ENCODE measurements at regions not wholly inside any gene's neighbourhood (a gene's known extent, or its start where the extent isn't known, plus 50 kb on each side); places are given as distances from the start of the nearest gene placed in this dataset.

DNA sequence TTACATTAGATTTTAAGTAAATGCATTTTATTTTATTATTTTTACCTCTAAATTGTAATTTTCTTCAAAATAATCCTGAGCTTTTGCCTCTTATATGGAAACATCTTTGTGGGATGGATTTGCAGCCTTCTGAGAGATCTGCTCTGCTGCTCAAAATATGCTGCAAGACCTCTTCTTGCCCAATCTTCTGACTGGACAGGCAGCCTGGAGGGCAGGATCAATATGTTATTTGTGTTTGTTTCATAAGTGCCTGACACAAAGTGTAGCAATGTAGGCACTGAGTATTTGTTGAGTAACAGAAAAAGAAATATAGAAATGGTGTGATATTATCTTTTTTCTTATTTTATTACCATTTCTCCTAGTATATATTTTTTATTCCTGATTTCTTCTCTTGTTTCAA, 1106.9 kb downstream of the TMTC2 start:
- TF ChIP-seq, protein P1, sequence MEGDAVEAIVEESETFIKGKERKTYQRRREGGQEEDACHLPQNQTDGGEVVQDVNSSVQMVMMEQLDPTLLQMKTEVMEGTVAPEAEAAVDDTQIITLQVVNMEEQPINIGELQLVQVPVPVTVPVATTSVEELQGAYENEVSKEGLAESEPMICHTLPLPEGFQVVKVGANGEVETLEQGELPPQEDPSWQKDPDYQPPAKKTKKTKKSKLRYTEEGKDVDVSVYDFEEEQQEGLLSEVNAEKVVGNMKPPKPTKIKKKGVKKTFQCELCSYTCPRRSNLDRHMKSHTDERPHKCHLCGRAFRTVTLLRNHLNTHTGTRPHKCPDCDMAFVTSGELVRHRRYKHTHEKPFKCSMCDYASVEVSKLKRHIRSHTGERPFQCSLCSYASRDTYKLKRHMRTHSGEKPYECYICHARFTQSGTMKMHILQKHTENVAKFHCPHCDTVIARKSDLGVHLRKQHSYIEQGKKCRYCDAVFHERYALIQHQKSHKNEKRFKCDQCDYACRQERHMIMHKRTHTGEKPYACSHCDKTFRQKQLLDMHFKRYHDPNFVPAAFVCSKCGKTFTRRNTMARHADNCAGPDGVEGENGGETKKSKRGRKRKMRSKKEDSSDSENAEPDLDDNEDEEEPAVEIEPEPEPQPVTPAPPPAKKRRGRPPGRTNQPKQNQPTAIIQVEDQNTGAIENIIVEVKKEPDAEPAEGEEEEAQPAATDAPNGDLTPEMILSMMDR (IDR thresholded peaks at IDR 0.05; ENCODE audit: low read length): no peak
- TF ChIP-seq EZH2 (IDR thresholded peaks at IDR 0.05; ENCODE audit: borderline replicate concordance, low read length): no peak
- Histone ChIP-seq H3K4me1 (ENCODE audit: insufficient read depth, low read length, severe bottlenecking) (no peaks in the 10 kb centered on the region), H3K4me2 (ENCODE audit: low read length) (no peak overlapping the region), H3K79me2 (ENCODE audit: insufficient read depth, low read length) (no peaks in the 10 kb centered on the region), H2AFZ (ENCODE audit: low read length) (no peak overlapping the region), H3K36me3 (ENCODE audit: insufficient read depth, low read length) (no peaks in the 10 kb centered on the region), H3K4me3 (ENCODE audit: low read depth, low read length, poor library complexity, severe bottlenecking) (no peak overlapping the region), H3K27ac (ENCODE audit: low read depth, low read length, poor library complexity, severe bottlenecking) (no peak overlapping the region), H3K27me3 (ENCODE audit: insufficient read depth, low read length) (no peaks in the 10 kb centered on the region), H3K9ac (ENCODE audit: low read length) (no peak overlapping the region), H3F3A (ENCODE audit: insufficient read depth, low read length) (no peaks in the 10 kb centered on the region), H3K9me2 (ENCODE audit: low read depth, low read length) (no peaks in the 10 kb centered on the region), H4K20me1 (ENCODE audit: insufficient read depth, low read length) (no peaks in the 10 kb centered on the region), H3K9me3 (ENCODE audit: low read length) (no peaks in the 10 kb centered on the region)

DNA sequence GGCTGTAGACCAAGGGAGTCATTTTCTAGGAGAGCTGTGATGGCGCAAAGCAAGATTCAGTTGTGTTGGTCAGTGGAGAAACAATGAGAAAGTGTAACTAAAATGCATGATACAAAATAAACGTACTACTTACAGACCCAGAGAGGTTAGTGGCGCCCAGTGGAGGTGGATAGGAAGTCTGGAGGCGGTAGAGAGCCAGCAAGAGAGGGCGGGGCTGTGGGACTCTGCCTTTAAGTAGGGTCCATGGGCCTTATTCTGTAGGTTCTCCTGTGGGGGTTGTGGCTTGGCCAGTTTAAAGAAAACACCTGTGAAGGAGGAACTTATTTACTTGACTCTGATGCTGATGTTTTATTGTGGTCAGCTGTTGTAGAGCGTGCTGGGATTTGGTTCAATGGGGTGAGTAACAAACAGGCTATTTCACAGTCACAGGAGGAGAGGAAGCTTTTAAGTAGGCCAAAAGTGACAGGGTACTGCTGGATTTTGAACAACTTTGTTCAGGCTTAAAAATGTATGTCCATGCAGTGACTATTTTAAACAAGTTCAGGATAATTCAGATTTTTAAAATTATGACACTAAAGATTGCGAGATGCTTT, 1097.7 kb downstream of the TMTC2 start:
- no peaks in the 10 kb centered on the region for H3K27me3 ChIP-seq (ENCODE audit: insufficient read depth, low read length)
- H2AFZ ChIP-seq (ENCODE audit: low read length): no peak overlapping the region
- no peak overlapping the region for H3K27ac ChIP-seq (ENCODE audit: low read depth, low read length, poor library complexity, severe bottlenecking)
- H3K9ac ChIP-seq (ENCODE audit: low read length): no peak overlapping the region
- no peak overlapping the region for H3K4me3 ChIP-seq (ENCODE audit: low read depth, low read length, poor library complexity, severe bottlenecking)
- H3K79me2 ChIP-seq (ENCODE audit: insufficient read depth, low read length): no peaks in the 10 kb centered on the region
- H3K4me1 ChIP-seq (ENCODE audit: insufficient read depth, low read length, severe bottlenecking): no peaks in the 10 kb centered on the region
- no peaks in the 10 kb centered on the region for H3F3A ChIP-seq (ENCODE audit: insufficient read depth, low read length)
- TF ChIP-seq, protein P1 (IDR thresholded peaks at IDR 0.05; ENCODE audit: low read length): no peak
- no peak for TF ChIP-seq EZH2 (IDR thresholded peaks at IDR 0.05; ENCODE audit: borderline replicate concordance, low read length)
- H3K9me2 ChIP-seq (ENCODE audit: low read depth, low read length): no peaks in the 10 kb centered on the region
- H3K4me2 ChIP-seq (ENCODE audit: low read length): no peak overlapping the region
- no peaks in the 10 kb centered on the region for H3K36me3 ChIP-seq (ENCODE audit: insufficient read depth, low read length)
- no peaks in the 10 kb centered on the region for H3K9me3 ChIP-seq (ENCODE audit: low read length)
- H4K20me1 ChIP-seq (ENCODE audit: insufficient read depth, low read length): no peaks in the 10 kb centered on the region

DNA sequence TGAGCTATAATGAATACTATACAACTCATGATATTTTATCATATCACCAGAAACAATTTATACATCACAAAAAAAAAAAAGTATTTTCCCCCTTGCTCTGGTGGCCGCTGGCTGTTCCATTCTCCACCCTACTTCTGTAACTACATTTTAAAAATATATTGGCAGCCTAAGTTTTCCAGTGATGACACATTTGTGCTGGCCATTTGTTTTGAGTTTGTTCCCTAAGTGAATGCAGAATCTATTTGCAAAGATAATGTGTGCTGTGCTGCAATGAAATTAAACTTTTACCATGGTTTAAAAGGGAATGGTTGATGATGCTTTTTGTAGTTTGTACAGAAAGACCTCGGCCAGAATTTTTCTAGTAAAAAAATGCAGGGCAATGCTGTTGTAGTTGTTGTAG, 1092.8 kb downstream of the TMTC2 start:
- TF ChIP-seq, protein P1 (IDR thresholded peaks at IDR 0.05; ENCODE audit: low read length): no peak
- TF ChIP-seq EZH2 (IDR thresholded peaks at IDR 0.05; ENCODE audit: borderline replicate concordance, low read length): no peak
- Histone ChIP-seq H3K36me3 (ENCODE audit: insufficient read depth, low read length) (no peaks in the 10 kb centered on the region), H3K9me2 (ENCODE audit: low read depth, low read length) (no peaks in the 10 kb centered on the region), H3K79me2 (ENCODE audit: insufficient read depth, low read length) (no peaks in the 10 kb centered on the region), H2AFZ (ENCODE audit: low read length) (no peak overlapping the region), H3K9ac (ENCODE audit: low read length) (no peak overlapping the region), H3K27ac (ENCODE audit: low read depth, low read length, poor library complexity, severe bottlenecking) (no peak overlapping the region), H3K4me1 (ENCODE audit: insufficient read depth, low read length, severe bottlenecking) (no peaks in the 10 kb centered on the region), H3K27me3 (ENCODE audit: insufficient read depth, low read length) (no peaks in the 10 kb centered on the region), H4K20me1 (ENCODE audit: insufficient read depth, low read length) (no peaks in the 10 kb centered on the region), H3K4me2 (ENCODE audit: low read length) (no peak overlapping the region), H3K4me3 (ENCODE audit: low read depth, low read length, poor library complexity, severe bottlenecking) (no peak overlapping the region), H3F3A (ENCODE audit: insufficient read depth, low read length) (no peaks in the 10 kb centered on the region), H3K9me3 (ENCODE audit: low read length) (no peaks in the 10 kb centered on the region)
